Epithelial cell of proximal tubule (primary cell): ENCODE measurements at regions not wholly inside any gene's neighbourhood (a gene's known extent, or its start where the extent isn't known, plus 50 kb on each side); places are given as distances from the start of the nearest gene placed in this dataset.

Experiments used
- DNase-seq: peaks from one replicate; pipeline ENCODE4 v3.0.0-alpha.2; 2011; ENCODE audit warnings: low read depth
- H3K4me3 ChIP-seq: 2 replicates; pipeline ENCODE4 v1.5.1; 2011; ENCODE audit warnings: low read depth, mild to moderate bottlenecking, low read length
- TF ChIP-seq, protein P1 (sequence below): conservative IDR thresholded peaks from 2 replicates; pipeline ENCODE4 v1.5.1; 2012; ENCODE audit warnings: low read depth, mild to moderate bottlenecking, low read length

- TF ChIP-seq, protein P1, sequence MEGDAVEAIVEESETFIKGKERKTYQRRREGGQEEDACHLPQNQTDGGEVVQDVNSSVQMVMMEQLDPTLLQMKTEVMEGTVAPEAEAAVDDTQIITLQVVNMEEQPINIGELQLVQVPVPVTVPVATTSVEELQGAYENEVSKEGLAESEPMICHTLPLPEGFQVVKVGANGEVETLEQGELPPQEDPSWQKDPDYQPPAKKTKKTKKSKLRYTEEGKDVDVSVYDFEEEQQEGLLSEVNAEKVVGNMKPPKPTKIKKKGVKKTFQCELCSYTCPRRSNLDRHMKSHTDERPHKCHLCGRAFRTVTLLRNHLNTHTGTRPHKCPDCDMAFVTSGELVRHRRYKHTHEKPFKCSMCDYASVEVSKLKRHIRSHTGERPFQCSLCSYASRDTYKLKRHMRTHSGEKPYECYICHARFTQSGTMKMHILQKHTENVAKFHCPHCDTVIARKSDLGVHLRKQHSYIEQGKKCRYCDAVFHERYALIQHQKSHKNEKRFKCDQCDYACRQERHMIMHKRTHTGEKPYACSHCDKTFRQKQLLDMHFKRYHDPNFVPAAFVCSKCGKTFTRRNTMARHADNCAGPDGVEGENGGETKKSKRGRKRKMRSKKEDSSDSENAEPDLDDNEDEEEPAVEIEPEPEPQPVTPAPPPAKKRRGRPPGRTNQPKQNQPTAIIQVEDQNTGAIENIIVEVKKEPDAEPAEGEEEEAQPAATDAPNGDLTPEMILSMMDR = no peak
- no peak for DNase-seq
- no peak overlapping the region for H3K4me3 ChIP-seq
These were observed 471.3 kb upstream of the DAB2 start for GRCh38 chr5:39896104-39896503.

- no peak for DNase-seq
- TF ChIP-seq, protein P1 = no peak
- no peak overlapping the region for H3K4me3 ChIP-seq
These were observed 467.9 kb upstream of the DAB2 start for GRCh38 chr5:39892708-39893107.

DNA sequence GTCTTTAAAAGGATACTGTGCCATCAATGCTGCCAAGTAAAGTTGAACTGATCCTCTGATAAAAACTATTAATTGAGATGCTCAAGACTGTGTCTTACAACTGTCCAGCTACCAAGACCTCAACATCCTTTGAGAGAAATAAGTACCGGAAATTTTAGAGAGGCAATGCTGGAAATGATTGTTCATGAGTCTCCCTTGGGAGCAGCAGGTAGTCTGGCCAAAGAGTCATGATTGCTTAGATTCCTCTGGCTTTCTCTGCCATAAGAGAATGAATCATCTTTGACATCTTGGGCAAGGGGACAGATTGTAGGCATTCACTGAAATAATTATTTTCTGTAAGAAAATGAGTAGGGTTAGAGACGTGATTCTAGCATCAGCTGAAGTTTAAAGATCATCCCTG lies 466.6 kb upstream of the DAB2 start:
- no peak overlapping the region for H3K4me3 ChIP-seq
- TF ChIP-seq, protein P1 = no peak
- DNase-seq = no peak

- TF ChIP-seq, protein P1 = no peak
- DNase-seq = no peak
- H3K4me3 ChIP-seq = no peak overlapping the region
These were observed 456.2 kb upstream of the DAB2 start for GRCh38 chr5:39880985-39881384.

DNA sequence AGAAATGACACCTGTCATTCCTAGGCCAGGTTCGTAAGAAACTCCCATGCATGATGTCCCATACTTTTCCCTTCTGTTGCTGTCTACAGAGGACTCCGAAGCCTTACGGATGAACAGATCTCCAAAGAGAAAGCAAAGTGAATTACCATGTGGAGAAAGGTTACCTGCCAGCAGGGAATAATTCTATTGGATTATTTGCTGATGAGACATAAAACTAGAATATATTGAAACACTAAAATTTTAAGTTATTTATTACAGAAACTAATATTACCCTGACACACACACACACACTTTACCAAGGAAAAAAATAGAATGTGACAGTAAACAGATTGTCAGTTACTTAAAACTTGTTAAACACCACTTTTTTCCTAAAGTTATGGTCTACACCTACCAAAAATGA lies 452.7 kb upstream of the DAB2 start:
- no peak for DNase-seq
- H3K4me3 ChIP-seq = no peak overlapping the region
- TF ChIP-seq, protein P1 = no peak

- DNase-seq = no peak
- TF ChIP-seq, protein P1 = no peak
- no peak overlapping the region for H3K4me3 ChIP-seq
These were observed 451.4 kb upstream of the DAB2 start for GRCh38 chr5:39876146-39876545.

DNA sequence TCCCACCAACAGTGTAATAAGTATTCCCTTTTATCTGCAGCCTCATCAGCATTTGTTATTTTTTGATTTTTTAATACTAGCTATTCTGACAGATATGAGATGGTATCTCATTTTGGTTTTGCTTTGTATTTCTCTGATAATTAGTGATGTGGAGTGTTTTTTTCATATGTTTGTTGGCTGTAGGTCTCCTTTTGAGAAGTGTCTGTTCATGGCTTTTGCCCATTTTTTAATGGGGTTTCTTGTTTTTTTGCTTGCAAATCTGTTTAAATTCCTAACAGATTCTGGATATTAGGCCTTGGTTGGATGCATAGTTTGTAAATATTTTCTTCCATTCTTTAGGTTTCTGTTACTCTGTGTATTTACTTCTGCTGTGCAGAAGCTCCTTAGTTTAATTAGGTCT lies 445.4 kb upstream of the DAB2 start:
- no peak for DNase-seq
- no peak overlapping the region for H3K4me3 ChIP-seq
- TF ChIP-seq, protein P1 = no peak
